ENCODE measurements at regions not wholly inside any gene's neighbourhood (a gene's known extent, or its start where the extent isn't known, plus 50 kb on each side); places are given as distances from the start of the nearest gene placed in this dataset.

- Mint-ChIP-seq H3K4me3 (no peak overlapping the region), H3K9me3 (peaks cover 17% of the 10 kb centered on the region), H3K36me3 (ENCODE audit: low read depth) (no peaks in the 10 kb centered on the region), H3K27me3 (no peaks in the 10 kb centered on the region), H3K4me1 (no peaks in the 10 kb centered on the region), H3K27ac (no peak overlapping the region)
- no peak for ATAC-seq (ENCODE audit: low read depth)
- no peak for DNase-seq
- POLR2A ChIA-PET = no interaction called here
- intact Hi-C loops (cut with micrococcal nuclease) = no loop called here
- peak; percentile 15 for TF ChIP-seq CTCF (IDR thresholded peaks at IDR 0.05)
- CTCF ChIA-PET = no interaction called here
Measured at GRCh38 chr3:29194139-29194538, 86.7 kb upstream of the RBMS3 start.

GRCh38 chr3:29195056-29195455 lies 85.8 kb upstream of the RBMS3 start:
- Mint-ChIP-seq H3K27ac (no peak overlapping the region), H3K9me3 (peaks cover 17% of the 10 kb centered on the region), H3K4me1 (no peaks in the 10 kb centered on the region), H3K36me3 (ENCODE audit: low read depth) (no peaks in the 10 kb centered on the region), H3K27me3 (no peaks in the 10 kb centered on the region), H3K4me3 (no peak overlapping the region)
- no peak for TF ChIP-seq CTCF (IDR thresholded peaks at IDR 0.05)
- DNase-seq = no peak
- no peak for ATAC-seq (ENCODE audit: low read depth)
- ChIA-PET POLR2A (no interaction called here), CTCF (no interaction called here)
- intact Hi-C loops (cut with micrococcal nuclease) = no loop called here

- ChIA-PET CTCF (no interaction called here), POLR2A (no interaction called here)
- Mint-ChIP-seq H3K27me3 (no peaks in the 10 kb centered on the region), H3K27ac (no peak overlapping the region), H3K36me3 (ENCODE audit: low read depth) (no peaks in the 10 kb centered on the region), H3K9me3 (peaks cover 3% of the 10 kb centered on the region), H3K4me1 (no peaks in the 10 kb centered on the region), H3K4me3 (no peak overlapping the region)
- no peak for ATAC-seq (ENCODE audit: low read depth)
- intact Hi-C loops (cut with micrococcal nuclease) = no loop called here
- no peak for TF ChIP-seq CTCF (IDR thresholded peaks at IDR 0.05)
- DNase-seq = no peak
Measured at GRCh38 chr3:29201604-29202003, 79.3 kb upstream of the RBMS3 start.

- ChIA-PET POLR2A (no interaction called here), CTCF (no interaction called here)
- intact Hi-C loops (cut with micrococcal nuclease) = no loop called here
- Mint-ChIP-seq H3K27ac (no peak overlapping the region), H3K36me3 (ENCODE audit: low read depth) (no peaks in the 10 kb centered on the region), H3K27me3 (no peaks in the 10 kb centered on the region), H3K4me1 (no peaks in the 10 kb centered on the region), H3K9me3 (peaks cover 3% of the 10 kb centered on the region), H3K4me3 (no peak overlapping the region)
- DNase-seq (no peak), ATAC-seq (ENCODE audit: low read depth) (no peak)
- TF ChIP-seq CTCF (IDR thresholded peaks at IDR 0.05) = no peak
Measured at GRCh38 chr3:29202378-29202777, 78.5 kb upstream of the RBMS3 start.

- DNase-seq = no peak
- H3K27me3 Mint-ChIP-seq = no peaks in the 10 kb centered on the region
- POLR2A ChIA-PET = no interaction called here
- peaks cover 3% of the 10 kb centered on the region for H3K9me3 Mint-ChIP-seq
- intact Hi-C loops (cut with micrococcal nuclease) = no loop called here
- no peak overlapping the region for H3K4me3 Mint-ChIP-seq
- no peak for TF ChIP-seq CTCF (IDR thresholded peaks at IDR 0.05)
- H3K36me3 Mint-ChIP-seq (ENCODE audit: low read depth) = no peaks in the 10 kb centered on the region
- H3K27ac Mint-ChIP-seq = no peak overlapping the region
- ATAC-seq (ENCODE audit: low read depth) = no peak
- CTCF ChIA-PET = no interaction called here
- no peaks in the 10 kb centered on the region for H3K4me1 Mint-ChIP-seq
Measured at GRCh38 chr3:29203851-29204250, 77.0 kb upstream of the RBMS3 start.
